ENCODE measurements at regions not wholly inside any gene's neighbourhood (a gene's known extent, or its start where the extent isn't known, plus 50 kb on each side); places are given as distances from the start of the nearest gene placed in this dataset.

- no peak for DNase-seq (ENCODE audit: low read depth)
- no peak overlapping the region for H3K4me3 ChIP-seq (ENCODE audit: low read depth, low read length)
- no peak for TF ChIP-seq CTCF (IDR thresholded peaks at IDR 0.05; ENCODE audit: low read depth, low read length, missing control alignments)
These were observed 207.7 kb upstream of the CAMK1G start for GRCh38 chr1:209375671-209376365.

GRCh38 chr1:209376774-209377173 is 206.7 kb upstream of the CAMK1G start:
- no peak overlapping the region for H3K4me3 ChIP-seq (ENCODE audit: low read depth, low read length)
- no peak for DNase-seq (ENCODE audit: low read depth)
- TF ChIP-seq CTCF (IDR thresholded peaks at IDR 0.05; ENCODE audit: low read depth, low read length, missing control alignments), result no peak

GRCh38 chr1:209377995-209378394 is 205.5 kb upstream of the CAMK1G start:
- DNase-seq (ENCODE audit: low read depth), result no peak
- TF ChIP-seq CTCF (IDR thresholded peaks at IDR 0.05; ENCODE audit: low read depth, low read length, missing control alignments), result no peak
- H3K4me3 ChIP-seq (ENCODE audit: low read depth, low read length), result no peak overlapping the region

GRCh38 chr1:209379280-209379679 is 204.2 kb upstream of the CAMK1G start:
- TF ChIP-seq CTCF (IDR thresholded peaks at IDR 0.05; ENCODE audit: low read depth, low read length, missing control alignments), result no peak
- DNase-seq (ENCODE audit: low read depth), result no peak
- no peak overlapping the region for H3K4me3 ChIP-seq (ENCODE audit: low read depth, low read length)

- DNase-seq (ENCODE audit: low read depth), result no peak
These were observed 203.1 kb upstream of the CAMK1G start for GRCh38 chr1:209380420-209380819.

GRCh38 chr1:209382231-209383100 is 201.0 kb upstream of the CAMK1G start:
- DNase-seq (ENCODE audit: low read depth), result no peak
- no peak for TF ChIP-seq CTCF (IDR thresholded peaks at IDR 0.05; ENCODE audit: low read depth, low read length, missing control alignments)
- H3K4me3 ChIP-seq (ENCODE audit: low read depth, low read length), result no peak overlapping the region

More at GRCh38 chr1:209380420-209380819, 203.1 kb upstream of the CAMK1G start:
- no peak overlapping the region for H3K4me3 ChIP-seq (ENCODE audit: low read depth, low read length)
- no peak for TF ChIP-seq CTCF (IDR thresholded peaks at IDR 0.05; ENCODE audit: low read depth, low read length, missing control alignments)
